ENCODE measurements at regions not wholly inside any gene's neighbourhood (a gene's known extent, or its start where the extent isn't known, plus 50 kb on each side); places are given as distances from the start of the nearest gene placed in this dataset.

- TF ChIP-seq, protein P1, sequence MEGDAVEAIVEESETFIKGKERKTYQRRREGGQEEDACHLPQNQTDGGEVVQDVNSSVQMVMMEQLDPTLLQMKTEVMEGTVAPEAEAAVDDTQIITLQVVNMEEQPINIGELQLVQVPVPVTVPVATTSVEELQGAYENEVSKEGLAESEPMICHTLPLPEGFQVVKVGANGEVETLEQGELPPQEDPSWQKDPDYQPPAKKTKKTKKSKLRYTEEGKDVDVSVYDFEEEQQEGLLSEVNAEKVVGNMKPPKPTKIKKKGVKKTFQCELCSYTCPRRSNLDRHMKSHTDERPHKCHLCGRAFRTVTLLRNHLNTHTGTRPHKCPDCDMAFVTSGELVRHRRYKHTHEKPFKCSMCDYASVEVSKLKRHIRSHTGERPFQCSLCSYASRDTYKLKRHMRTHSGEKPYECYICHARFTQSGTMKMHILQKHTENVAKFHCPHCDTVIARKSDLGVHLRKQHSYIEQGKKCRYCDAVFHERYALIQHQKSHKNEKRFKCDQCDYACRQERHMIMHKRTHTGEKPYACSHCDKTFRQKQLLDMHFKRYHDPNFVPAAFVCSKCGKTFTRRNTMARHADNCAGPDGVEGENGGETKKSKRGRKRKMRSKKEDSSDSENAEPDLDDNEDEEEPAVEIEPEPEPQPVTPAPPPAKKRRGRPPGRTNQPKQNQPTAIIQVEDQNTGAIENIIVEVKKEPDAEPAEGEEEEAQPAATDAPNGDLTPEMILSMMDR (conservative IDR thresholded peaks at IDR 0.05; ENCODE audit: low read length), result no peak
- TF ChIP-seq EZH2phosphoT487 (IDR thresholded peaks at IDR 0.05; ENCODE audit: borderline replicate concordance), result no peak
Measured at GRCh38 chr14:71672596-71672995, 259.6 kb upstream of the RGS6 start.

Data from Loucy (cell line).